ENCODE measurements at regions not wholly inside any gene's neighbourhood (a gene's known extent, or its start where the extent isn't known, plus 50 kb on each side); places are given as distances from the start of the nearest gene placed in this dataset. TPM values are rescaled to one million over a fixed set of nuclear protein-coding genes. Genes with fewer than 3 reads are reported as not detected.

Small RNA genes lying in the stretch of these regions (microRNA-seq; reads per million reads assigned to microRNA genes)
- gene MIR1202 (ENCODE audit: insufficient read depth in 1 of 2, insufficient read length in 1 of 2, unreplicated experiment in 1 of 2) (0 reads per million in 2 experiments), gene RNU7-152P (ENCODE audit: insufficient read depth, insufficient read length) (not detected), gene SNORD28B (ENCODE audit: insufficient read depth, insufficient read length) (not detected)

Small RNA genes lying in the stretch of these regions (small RNA-seq; reads per million reads assigned to genes)
- gene MIR1202: 0 reads per million in 5 experiments
- 0 to 0.60 (median 0) reads per million in 5 experiments for gene RNU7-152P
- 0 to 0.14 (median 0) reads per million in 5 experiments for gene SNORD28B
